ENCODE measurements at regions not wholly inside any gene's neighbourhood (a gene's known extent, or its start where the extent isn't known, plus 50 kb on each side); places are given as distances from the start of the nearest gene placed in this dataset.

GRCh38 chr10:9786101-9786500 lies 1231.6 kb upstream of the CELF2 start:
- ATAC-seq (no peak), DNase-seq (no peak)
- intact Hi-C loops (cut with DNase I): no loop called here

- DNase-seq (no peak), ATAC-seq (no peak)
- intact Hi-C loops (cut with DNase I): no loop called here
Observed at GRCh38 chr10:9786576-9786975, 1231.1 kb upstream of the CELF2 start.

- intact Hi-C loops (cut with DNase I): no loop called here
- DNase-seq: no peak
- no peak for ATAC-seq
Observed at GRCh38 chr10:9789996-9790395, 1227.7 kb upstream of the CELF2 start.

DNA sequence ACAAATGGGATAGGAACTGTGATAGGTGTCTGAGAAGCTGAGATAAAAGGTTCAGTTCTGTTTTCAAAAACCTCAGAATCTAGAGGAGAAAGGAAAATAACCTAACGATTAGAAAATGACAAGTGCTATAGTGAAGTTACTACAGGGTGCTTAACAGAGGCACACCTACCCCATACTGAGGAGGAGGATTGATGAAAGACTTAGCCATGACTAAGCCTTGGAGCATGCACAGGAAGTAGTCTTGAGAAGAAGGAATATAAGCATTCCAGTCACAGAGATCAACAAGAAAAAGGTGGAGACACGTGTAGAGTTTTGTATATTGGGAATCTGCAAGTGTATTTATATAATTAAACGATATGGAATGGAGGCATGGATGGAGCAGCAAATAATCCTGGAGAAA lies 1225.5 kb upstream of the CELF2 start:
- DNase-seq (no peak), ATAC-seq (no peak)
- intact Hi-C loops (cut with DNase I): no loop called here

GRCh38 chr10:9796564-9796963 lies 1221.1 kb upstream of the CELF2 start:
- no peak for ATAC-seq
- intact Hi-C loops (cut with DNase I): no loop called here
- no peak for DNase-seq

DNA sequence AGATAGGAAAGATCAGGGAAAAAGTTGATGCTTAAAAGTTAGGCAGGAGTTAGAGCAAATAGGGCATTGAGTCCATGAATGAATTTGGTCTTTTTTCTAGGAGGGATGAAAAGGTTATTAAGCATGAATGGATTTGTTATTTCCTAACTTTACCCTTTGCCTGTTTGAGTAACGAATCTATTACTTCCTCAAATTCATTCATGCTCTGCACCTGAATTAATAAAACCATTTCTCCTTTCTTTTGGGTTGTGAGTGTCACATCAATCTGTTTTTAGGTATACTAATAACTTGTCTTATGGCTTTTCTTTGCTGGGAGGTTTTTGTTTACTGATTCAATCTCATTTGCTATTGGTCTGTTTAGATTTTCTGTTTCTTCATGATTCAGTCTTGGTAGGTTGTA lies 1217.7 kb upstream of the CELF2 start:
- intact Hi-C loops (cut with DNase I): no loop called here
- DNase-seq: no peak
- ATAC-seq: no peak

DNA sequence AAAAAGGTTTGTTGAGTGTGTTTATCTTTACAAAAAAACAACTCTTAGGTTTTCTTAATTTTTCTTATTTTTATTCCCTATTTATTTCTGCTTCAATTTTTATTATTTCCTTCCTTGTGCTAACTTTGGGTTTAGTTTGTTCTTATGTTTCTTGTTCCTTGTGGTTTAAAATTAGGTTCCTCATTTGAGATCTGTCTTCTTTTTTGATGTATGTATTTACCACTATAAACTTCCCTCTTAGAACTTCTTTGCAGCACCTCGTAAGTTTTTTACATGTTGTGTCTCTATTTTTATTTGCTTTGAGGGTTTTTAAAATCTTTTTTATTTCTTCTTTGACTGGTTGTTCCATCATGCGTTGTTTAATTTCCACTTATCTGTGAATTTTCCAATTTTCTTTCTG lies 1217.1 kb upstream of the CELF2 start:
- DNase-seq (no peak), ATAC-seq (no peak)
- intact Hi-C loops (cut with DNase I): no loop called here

DNA sequence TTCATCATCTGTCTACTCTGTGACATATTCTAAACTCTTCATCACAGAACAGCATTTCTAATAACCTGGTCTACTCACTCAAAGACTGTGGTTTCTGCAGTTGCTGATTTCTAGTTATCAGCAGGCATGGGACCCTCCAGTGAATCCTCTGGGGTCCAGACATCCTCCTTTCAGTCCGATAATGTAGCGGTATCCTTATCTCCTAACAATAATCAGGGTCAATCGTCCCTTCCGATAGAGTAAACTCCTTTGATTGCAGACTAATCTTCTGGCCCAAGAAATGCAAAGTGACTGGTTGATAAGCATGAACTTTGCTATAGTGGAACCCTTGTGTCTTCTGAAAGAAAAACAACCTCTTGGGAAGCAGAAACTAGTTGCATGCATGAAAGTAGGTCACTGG lies 1209.8 kb upstream of the CELF2 start:
- DNase-seq: no peak
- ATAC-seq: no peak
- intact Hi-C loops (cut with DNase I): no loop called here

GRCh38 chr10:9811601-9812000 lies 1206.1 kb upstream of the CELF2 start:
- DNase-seq: no peak
- intact Hi-C loops (cut with DNase I): no loop called here
- no peak for ATAC-seq

GRCh38 chr10:9814285-9814864 lies 1203.3 kb upstream of the CELF2 start:
- intact Hi-C loops (cut with DNase I): no loop called here
- no peak for DNase-seq

GRCh38 chr10:9819756-9820494 lies 1197.7 kb upstream of the CELF2 start:
- intact Hi-C loops (cut with DNase I): no loop called here
- DNase-seq (no peak), ATAC-seq (no peak)

More at GRCh38 chr10:9814285-9814864, 1203.3 kb upstream of the CELF2 start:
- no peak for ATAC-seq

DNA sequence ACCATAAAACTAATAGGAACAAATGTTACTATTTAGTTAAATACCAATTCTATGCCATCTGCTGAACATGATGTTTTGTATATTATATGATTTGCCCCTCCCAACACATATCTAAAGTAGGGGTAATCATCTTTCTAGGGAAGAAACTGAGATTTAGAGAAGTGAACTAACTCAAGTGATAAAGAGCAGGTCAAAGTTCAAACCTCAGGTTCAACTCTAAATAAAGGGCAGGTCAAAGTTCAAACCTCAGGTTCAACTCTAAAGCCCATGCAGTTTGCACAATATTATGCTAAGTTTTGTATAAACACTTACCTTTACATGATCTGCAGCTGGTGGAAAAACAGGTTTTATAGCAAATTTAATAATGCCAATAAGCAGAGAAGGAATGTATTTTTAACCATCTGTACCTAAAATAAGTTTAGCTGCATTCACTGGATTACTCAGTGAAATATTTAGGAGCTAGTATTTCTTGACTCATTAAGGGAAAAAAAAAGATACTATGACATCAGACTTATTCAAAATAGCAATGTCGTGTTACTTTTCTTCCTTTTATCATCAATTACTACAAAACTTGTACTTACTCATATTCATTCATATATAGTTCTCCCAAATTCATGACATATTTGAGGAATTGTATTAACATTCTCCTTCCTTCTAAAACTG lies 1194.3 kb upstream of the CELF2 start:
- no peak for ATAC-seq
- intact Hi-C loops (cut with DNase I): no loop called here
- DNase-seq: no peak

DNA sequence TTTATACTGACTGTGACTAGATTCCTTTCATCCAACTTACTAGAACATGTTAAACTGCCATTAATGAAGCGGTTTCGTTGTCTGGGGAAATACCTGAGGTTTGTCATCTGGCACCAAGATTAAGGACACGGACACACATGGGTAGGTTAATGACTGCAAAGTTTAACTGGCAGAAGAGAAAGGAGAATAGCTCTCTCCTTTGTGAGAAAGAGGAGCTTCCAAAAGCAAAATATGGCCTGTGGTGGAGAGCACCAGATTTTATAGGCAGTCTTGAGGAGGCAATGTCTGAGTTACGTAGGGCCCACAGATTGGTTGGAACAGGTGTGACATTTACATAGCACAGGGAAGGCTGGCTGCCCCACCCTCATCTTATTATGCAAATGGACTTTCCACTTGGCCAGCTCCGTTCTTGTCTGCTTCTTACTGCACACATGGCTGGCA lies 1193.0 kb upstream of the CELF2 start:
- ATAC-seq: no peak
- DNase-seq: no peak
- intact Hi-C loops (cut with DNase I): no loop called here

DNA sequence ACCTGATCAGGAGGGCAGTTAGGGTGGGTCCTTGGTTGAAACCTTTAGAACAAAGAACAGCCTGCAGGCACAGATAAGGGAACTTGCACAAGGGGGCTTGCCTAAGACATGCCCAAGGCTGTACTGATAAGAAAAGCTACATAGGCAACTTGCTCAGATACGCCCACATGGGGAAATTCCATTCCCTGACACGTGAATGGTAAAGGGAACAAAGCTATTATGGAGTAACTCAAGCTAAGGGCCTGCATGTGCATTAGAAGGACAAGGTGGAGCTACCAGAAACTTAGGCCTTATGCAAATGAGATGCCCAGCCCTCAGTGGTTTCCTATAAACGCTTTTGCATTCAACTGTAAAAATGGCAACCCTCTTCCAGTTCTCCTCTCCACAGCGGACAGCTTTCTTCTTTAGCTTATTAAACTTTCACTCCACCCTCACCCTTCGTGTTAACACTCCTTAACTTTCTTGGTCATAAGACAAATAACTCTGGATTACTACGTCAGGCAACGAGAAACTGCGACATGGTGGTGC lies 1192.1 kb upstream of the CELF2 start:
- ATAC-seq: no peak
- DNase-seq: no peak
- intact Hi-C loops (cut with DNase I): no loop called here

DNA sequence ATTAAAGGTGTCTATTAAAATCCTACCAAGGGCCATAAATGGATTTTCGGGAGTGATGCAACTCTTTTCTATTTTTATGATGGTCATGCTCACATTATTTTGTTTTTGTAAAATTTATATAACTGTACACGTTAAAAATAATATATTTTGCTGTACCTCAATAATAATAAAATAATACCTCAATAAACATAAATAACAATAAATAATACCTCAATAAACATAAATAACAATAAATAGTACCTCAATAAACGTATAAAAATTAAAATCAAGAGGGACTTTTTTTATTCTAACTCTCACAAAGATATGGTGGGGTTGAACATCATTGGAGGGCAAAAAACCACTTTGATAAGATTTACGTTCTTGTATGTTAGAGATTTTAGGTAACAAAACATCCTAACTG lies 1189.6 kb upstream of the CELF2 start:
- intact Hi-C loops (cut with DNase I): no loop called here
- ATAC-seq (no peak), DNase-seq (no peak)

GRCh38 chr10:9833942-9834341 lies 1183.7 kb upstream of the CELF2 start:
- DNase-seq (no peak), ATAC-seq (no peak)
- intact Hi-C loops (cut with DNase I): no loop called here

- DNase-seq (no peak), ATAC-seq (no peak)
- intact Hi-C loops (cut with DNase I): no loop called here
Observed at GRCh38 chr10:9834434-9834833, 1183.2 kb upstream of the CELF2 start.

- ATAC-seq (no peak), DNase-seq (no peak)
- intact Hi-C loops (cut with DNase I): no loop called here
Observed at GRCh38 chr10:9845075-9845474, 1172.6 kb upstream of the CELF2 start.

GRCh38 chr10:9848278-9848677 lies 1169.4 kb upstream of the CELF2 start:
- DNase-seq (no peak), ATAC-seq (no peak)
- intact Hi-C loops (cut with DNase I): no loop called here

GRCh38 chr10:9848981-9849380 lies 1168.7 kb upstream of the CELF2 start:
- ATAC-seq (no peak), DNase-seq (no peak)
- intact Hi-C loops (cut with DNase I): no loop called here

GRCh38 chr10:9850415-9850814 lies 1167.3 kb upstream of the CELF2 start:
- ATAC-seq (no peak), DNase-seq (no peak)
- intact Hi-C loops (cut with DNase I): no loop called here
